GM13977 (cell line): ENCODE measurements at regions not wholly inside any gene's neighbourhood (a gene's known extent, or its start where the extent isn't known, plus 50 kb on each side); places are given as distances from the start of the nearest gene placed in this dataset.

Experiments used
- DNase-seq: peaks from one replicate; pipeline ENCODE4 v3.0.0; 2012; ENCODE audit warnings: low spot score
- in situ Hi-C: fragments of 300-500 bp; cut with MboI; formaldehyde crosslinking; loops from one replicate; pipeline ENCODE4 v1.12.0; 2022; ENCODE audit warnings: low sequenced_read_pairs, low pct_unique_long_range_greater_than_20kb, mixed read lengths, inconsistent platforms; ENCODE audit not compliant: unreplicated experiment
- TF ChIP-seq, protein P1 (sequence below): IDR thresholded peaks from 2 replicates; pipeline ENCODE4 v1.5.1; 2012; ENCODE audit warnings: mild to moderate bottlenecking, control low read depth; ENCODE audit not compliant: insufficient read depth; ENCODE audit errors: extremely low read depth, missing control alignments

GRCh38 chr12:20132818-20133217 is 235.5 kb upstream of the PDE3A start:
- no peak for DNase-seq
- TF ChIP-seq, protein P1, sequence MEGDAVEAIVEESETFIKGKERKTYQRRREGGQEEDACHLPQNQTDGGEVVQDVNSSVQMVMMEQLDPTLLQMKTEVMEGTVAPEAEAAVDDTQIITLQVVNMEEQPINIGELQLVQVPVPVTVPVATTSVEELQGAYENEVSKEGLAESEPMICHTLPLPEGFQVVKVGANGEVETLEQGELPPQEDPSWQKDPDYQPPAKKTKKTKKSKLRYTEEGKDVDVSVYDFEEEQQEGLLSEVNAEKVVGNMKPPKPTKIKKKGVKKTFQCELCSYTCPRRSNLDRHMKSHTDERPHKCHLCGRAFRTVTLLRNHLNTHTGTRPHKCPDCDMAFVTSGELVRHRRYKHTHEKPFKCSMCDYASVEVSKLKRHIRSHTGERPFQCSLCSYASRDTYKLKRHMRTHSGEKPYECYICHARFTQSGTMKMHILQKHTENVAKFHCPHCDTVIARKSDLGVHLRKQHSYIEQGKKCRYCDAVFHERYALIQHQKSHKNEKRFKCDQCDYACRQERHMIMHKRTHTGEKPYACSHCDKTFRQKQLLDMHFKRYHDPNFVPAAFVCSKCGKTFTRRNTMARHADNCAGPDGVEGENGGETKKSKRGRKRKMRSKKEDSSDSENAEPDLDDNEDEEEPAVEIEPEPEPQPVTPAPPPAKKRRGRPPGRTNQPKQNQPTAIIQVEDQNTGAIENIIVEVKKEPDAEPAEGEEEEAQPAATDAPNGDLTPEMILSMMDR, result no peak
- in situ Hi-C loops, result no loop called here

DNA sequence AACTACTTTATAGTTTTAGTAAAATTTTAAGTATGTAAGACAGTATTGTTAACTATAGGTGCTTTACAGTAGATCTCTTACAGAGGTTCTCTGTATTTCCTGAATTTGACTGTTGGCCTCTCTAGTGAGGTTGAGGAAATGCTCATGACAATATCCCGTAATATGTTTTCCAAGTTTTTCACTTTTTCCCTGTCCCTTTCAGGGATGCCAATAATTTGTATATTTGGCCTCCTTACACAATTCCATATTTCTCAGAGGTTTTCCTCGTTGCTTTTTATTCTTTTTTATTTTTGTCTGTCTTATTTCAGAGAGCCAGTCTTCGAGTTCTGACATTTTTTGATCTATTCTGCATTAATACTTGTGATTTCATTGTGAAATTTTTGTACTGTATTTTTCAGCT is 233.7 kb upstream of the PDE3A start:
- in situ Hi-C loops, result no loop called here
- TF ChIP-seq, protein P1, result no peak
- DNase-seq, result no peak

DNA sequence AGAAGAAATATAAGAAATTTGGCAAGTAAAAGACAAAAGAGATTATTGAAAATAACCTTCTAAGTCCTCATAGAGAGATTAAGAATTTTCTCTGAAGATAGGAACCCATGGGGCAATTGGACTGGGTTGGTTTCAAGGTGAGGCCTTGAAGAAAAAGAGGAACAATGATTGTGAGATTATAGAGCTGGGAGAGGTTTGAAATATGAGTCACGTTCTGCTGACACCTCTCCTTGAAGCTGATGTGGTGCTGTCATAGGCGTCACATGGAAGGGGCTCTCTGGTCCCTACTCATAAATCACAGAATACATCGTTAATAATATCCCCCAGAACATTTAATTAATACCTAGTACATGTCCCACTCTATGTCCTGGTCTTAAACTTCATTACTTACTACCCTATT is 227.6 kb upstream of the PDE3A start:
- no peak for DNase-seq
- TF ChIP-seq, protein P1, result no peak
- in situ Hi-C loops, result no loop called here

DNA sequence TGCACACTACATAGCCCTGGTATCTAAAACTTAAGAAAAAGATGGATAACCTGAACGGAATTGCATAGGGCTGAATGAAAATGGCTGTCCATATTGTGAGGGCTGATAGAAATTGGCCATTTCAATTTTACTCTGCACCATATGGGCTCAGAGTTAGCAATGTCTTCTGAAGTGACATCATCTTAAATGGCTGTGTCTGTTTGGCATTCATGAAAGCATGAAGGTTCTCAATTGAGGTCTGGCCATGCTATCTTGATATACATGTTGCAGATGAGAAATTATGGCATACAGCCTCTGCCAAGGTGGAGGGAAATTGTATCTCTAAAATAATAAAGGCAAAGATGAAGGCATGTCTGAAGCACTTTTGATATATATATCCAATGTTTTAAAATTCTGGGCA is 226.0 kb upstream of the PDE3A start:
- in situ Hi-C loops, result no loop called here
- no peak for DNase-seq
- TF ChIP-seq, protein P1, result no peak

DNA sequence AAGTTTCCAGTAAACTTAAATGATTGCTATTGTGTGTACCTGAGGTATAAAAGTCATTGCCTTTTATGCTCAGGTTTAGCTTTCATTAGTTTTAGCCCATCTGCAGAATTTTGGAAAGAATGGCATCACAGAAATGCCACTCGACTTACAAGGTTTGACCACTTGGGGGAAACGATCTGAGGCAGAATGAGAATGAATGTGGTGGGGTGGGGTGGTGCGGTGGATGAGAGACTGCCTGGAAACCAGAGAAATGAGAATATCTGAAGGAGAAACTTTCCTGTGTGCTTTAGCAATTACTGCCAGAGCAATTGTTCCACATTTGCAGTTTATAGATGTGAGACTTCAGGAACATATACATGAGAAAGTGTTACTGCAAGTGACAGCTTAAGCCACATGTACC is 225.4 kb upstream of the PDE3A start:
- in situ Hi-C loops, result no loop called here

GRCh38 chr12:20144341-20144740 is 224.0 kb upstream of the PDE3A start:
- TF ChIP-seq, protein P1, result no peak
- in situ Hi-C loops, result no loop called here

More for the DNA sequence above, 225.4 kb upstream of the PDE3A start:
- DNase-seq, result peak; percentile 9
- TF ChIP-seq, protein P1, result peak; percentile 9

DNA sequence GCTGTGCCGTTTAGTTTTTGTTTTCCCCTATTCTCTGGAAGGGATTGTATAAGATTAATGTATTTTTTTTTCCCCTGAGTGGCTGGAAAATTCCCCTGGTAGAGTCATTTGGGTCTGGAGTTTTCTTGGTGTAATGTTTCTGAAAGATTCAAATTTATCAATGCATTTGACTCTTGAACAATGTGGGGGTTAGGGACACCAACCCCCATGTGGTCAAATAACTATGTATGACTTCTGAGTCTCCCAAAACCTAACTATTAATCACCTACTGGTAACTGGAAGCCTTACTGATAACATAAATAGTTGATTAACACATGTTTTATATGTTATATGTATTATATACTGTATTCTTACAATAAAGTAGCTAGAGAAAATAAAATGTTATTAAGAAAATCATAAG is 220.1 kb upstream of the PDE3A start:
- TF ChIP-seq, protein P1, result no peak
- DNase-seq, result no peak
- in situ Hi-C loops, result no loop called here

More at GRCh38 chr12:20144341-20144740, 224.0 kb upstream of the PDE3A start:
- peak; percentile 38 for DNase-seq
